Stimulated activated CD8-positive, alpha-beta memory T cell treated with anti-CD3 and anti-CD28 coated beads, Interleukin-4, amount 100 ng/mL, for 48 hours (primary cell): ENCODE measurements at regions not wholly inside any gene's neighbourhood (a gene's known extent, or its start where the extent isn't known, plus 50 kb on each side); places are given as distances from the start of the nearest gene placed in this dataset.
A peak's percentile ranks its signal among the peaks of the same experiment; 100 is the strongest.

ENCODE experiments used
- DNase-seq: peaks from one replicate; pipeline ENCODE4 v3.0.0-alpha.2; 2020

- no peak for DNase-seq
Measured at GRCh38 chr1:55418208-55419000, 203.2 kb upstream of the USP24 start.

DNA sequence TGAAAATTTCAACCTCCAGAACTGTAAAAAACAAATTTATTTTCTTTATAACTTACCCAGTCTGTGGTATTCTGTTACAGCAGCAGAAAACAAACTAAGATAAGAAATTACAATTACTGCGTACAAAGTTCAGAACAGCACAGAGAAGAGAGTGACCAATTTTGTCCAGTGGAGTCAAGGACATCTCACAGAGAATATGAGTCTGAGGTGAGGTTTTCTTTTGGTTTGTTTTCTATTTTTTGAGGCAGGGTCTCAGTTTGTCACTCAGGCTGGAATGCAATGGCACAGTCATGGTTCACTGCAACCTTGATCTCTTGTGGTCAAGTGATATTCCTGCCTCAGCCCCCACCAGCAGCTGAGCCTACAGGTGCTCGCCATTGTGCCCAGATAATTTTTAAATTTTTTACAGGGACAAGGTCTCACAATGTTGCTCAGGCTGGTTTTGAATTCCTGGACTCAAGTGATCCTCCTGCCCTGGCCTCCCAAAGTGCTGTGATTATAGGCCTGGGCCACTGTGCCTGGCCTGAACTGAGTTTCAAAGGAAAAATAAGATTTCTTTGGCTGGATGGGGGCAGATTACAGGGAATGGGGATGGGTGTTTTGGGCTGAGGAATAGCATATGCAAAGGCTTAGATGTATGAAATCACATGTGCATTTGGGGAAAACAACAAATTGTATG is 201.1 kb upstream of the USP24 start:
- DNase-seq: no peak

DNA sequence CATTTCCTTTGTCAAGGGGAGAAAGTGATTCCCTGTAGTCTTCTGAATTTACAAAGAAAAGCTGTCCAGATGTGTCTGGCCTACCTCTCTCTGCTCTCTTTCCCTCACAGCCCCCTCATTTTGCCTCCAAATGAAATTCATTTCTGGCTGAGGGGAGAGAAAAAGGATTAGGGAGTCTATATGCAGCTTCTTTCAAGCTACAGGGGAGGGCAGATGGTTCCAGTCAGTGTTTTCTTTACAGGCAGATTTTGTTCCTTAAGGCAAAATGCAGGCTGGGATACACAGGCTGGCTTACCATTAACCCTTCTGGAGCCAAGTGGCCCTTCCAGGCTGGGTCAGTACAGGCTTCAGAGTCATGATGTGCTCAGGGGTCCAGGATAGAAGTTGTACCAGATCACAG is 198.1 kb upstream of the USP24 start:
- DNase-seq: no peak

DNA sequence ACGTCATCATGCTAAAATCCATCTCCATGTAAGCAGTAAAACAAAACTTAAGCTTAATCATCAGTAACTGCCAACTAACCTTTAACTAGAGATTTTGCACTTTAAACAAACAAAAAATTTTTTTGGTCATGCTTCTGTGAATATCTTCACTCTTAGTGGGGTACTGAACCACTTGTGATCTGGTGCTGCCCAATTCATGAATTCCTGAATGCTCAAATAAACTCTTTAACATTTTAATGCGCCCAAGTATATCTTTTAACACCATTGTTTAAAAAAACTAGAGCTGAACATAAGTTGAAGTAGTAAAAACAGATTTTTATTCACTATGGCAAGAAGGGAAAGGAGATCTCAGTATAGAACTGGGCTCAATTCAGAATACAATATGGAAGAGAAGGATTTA is 196.9 kb upstream of the USP24 start:
- DNase-seq: no peak

GRCh38 chr1:55402671-55403464 is 187.7 kb upstream of the USP24 start:
- no peak for DNase-seq

DNA sequence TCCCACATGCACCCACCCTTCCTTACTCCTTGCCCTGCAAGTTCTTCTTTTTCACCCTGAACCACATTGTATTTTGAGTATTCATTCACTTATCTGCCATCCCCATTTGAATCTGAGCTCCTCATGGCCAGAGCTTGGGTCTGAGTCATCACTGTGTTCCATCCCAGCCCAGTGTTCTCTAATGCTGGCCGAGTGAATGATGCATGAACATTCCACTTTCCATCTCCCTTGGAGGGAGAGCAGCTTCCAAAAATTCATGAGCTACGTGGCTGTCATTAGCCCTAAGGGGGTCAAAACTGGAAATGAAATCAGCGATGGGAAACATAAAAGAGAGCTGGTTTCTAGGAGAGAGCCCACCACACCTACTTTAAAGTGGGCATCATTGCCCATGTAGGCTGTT is 187.0 kb upstream of the USP24 start:
- DNase-seq: no peak

- DNase-seq: no peak
Measured at GRCh38 chr1:55400508-55400907, 185.3 kb upstream of the USP24 start.

- DNase-seq: no peak
Measured at GRCh38 chr1:55399346-55399745, 184.2 kb upstream of the USP24 start.

DNA sequence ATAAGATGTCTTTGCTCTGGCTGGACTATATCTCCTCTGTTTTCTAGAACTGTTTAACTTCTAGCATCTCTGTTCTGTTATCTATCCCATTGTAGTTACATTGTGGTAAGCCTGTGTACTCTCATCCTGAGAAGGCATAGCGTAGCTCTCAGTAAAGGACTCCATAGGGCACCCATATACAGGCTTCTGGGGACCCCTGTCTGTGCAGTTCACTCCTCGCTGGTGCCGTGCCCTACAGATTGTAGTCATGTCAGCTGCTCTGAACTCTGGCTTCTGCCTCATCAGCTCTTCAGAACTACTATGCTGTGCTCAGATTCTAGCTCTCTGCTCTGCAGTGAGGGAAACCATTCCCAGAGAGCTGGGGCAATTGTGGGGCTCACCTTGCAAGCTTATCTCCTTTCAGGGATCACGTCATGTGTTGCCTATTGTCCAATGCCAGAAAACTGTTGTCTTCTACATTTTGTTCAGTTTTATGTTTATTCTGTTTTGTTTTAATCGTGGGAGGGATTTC is 181.3 kb upstream of the USP24 start:
- no peak for DNase-seq

DNA sequence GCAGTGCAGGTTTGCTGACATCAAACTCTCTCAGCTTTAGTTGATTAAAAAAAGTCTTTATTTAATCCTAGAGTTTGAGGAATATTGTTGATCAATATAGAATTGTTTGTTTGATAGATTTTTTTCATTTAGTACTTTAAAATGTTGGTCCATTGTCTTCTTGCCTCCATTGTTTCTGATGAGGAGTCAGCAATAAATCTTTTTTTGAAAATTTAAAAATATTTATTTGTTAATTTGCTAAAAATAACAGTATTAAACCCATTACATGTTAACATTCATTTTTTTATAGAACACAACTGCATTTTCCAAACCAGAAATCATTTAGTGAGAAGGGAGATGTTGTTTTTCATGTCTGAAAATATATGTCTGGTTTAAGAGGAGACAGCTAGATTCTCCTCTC is 173.8 kb upstream of the USP24 start:
- DNase-seq: no peak

GRCh38 chr1:55387145-55387544 is 172.0 kb upstream of the USP24 start:
- DNase-seq: no peak

DNA sequence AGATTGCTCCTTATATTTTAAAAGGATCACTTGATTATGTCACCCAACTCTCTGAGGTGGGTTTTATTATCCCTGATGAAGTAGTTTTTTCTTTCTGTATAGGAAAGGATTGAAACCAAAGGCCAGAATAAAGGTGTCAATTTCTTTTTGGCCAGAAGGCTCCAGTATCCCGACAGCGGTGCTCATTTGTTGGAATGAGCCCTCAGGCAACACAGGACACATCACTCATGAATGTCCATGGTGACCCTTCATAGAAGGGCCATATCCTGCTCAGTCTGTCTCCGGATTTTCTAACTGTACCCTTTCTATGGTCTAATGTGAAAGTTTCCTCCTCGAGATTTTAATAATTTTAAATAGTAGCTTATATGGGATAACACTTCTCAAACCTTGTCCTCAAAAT is 171.3 kb upstream of the USP24 start:
- DNase-seq: no peak

DNA sequence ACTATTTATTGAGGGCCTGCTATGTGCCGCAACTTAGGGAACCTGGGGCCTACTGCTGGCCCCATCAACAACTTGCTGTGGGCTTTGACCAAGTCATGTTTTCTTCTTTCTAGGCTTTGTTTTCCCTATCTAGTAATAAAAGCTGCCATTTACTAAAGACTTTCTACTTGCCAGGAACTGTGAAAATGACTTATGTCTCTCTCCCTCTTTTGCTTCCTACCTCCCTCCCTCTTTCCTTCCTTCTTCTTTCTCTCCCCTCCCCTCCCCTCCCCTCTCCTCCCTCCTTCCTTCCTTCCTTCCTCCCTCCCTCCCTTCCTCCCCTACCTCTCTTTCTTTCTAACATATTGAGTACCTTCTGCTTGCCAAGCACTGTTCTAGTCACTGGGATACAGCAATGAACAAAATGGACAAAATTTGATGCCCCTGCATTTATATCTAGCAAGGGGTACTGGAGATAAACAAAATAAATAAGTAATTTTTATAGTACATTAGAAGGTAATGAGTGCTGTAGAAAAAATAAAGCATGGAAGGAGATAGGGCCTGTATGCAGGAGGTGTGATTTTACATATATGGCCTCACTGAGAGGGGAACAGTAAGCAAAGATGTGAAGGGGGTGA is 170.3 kb upstream of the USP24 start:
- DNase-seq: no peak

DNA sequence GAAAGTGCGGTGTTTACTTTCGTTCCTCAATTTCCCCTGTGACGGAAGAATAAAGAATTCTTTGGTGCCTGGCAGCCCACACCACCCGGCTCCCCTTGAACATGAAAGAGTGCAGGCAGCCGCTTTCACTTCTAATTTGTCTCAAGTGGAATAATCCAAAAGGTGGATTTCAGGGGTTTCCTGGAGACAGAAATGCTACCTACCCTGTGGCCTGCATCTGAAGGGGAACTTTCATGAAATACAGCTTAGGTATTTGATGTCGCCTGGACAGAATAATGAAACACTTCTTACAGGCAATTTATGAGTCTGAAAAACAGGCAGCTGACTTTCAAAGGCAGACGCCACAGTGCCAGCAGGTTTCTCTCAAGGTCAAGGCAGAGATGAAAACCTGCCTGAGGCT is 169.5 kb upstream of the USP24 start:
- DNase-seq: no peak

- no peak for DNase-seq
Measured at GRCh38 chr1:55382806-55383305, 167.7 kb upstream of the USP24 start.

- no peak for DNase-seq
Measured at GRCh38 chr1:55381983-55382382, 166.8 kb upstream of the USP24 start.

DNA sequence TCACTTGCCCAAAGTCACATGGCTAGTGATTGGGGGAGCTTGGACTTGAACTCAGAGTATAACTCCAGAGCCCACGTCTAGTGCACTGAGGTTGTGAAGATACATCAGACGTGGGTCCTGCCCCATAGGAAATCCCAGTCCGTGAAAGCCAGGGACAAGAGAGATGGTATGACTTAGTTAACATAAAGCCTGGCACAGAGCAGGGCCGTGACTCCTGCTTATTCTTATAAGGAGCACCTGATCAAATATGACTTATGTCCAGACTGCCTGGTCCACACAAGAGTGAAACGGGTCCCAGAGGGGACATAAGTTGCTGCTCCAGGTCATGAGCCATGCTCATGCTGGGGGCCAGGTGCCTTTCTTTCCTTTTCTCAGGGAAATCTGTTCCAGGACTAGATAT is 166.3 kb upstream of the USP24 start:
- DNase-seq: no peak

DNA sequence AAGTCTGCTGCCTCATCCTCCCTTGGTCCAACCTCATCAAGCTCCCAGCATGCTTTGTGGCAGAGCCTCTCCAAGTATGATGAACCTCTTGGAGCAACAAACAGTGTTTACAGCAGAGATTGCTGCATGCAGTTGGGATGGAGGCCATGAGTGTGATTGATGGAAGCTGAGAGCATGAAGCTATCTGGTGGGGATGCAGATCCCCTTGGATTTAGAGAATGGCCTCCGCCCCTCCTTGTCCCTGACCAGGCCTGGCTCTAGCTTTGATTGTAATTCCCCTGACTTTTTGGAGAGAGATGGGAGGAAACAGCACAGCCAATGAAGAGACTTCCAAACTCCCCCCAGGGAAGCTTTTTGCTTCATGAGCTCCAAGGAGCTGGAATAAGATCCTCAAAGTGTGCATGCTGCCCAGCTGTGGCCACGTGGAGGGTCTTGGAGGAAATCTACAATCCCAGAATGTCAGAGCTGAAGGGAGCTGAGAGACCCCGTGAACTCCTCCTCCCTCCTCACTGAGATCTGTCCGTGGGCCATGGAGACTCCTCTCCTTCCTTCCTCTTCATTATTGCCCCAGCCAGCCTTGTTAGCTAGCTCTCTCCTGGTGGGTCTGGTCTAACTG is 165.3 kb upstream of the USP24 start:
- no peak for DNase-seq

DNA sequence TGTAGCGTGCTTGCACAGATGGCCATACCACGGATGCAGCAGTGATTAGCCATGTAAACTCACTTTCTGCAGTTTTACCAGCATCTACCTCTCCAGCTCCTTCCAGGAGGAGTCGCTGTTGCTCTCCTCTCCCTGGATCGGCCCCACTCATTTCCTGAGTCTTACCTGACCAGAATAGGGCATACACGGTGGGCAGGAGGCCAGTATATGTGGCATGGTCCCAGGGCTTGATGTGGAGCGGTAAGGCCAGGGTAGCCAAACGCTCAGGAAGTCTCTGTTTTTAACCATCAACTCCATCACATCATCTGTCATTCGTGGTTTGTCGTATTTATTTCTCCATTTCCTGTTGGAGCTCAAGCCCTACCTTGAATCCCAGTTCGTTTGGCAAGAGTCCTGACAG is 163.4 kb upstream of the USP24 start:
- DNase-seq: peak; percentile 53

DNA sequence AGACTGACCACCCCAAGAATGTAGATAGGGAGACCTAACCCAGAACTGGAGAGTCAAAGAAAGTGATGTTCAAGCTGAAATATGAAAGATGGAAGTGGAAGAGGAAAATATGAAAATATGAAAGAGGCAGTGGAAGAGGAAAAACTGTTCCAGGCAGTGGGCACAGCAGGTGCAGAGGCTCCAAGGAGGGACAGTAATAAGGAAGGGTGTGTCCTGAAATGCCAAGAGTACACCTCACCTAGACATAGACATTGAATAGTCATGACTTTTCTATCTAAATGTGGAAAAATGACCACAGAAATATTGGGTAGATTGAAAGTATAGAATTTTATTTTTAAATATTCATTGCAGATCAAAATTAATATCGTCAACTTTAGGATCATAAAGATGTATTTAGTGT is 161.7 kb upstream of the USP24 start:
- no peak for DNase-seq

GRCh38 chr1:55375617-55376258 is 160.6 kb upstream of the USP24 start:
- DNase-seq: peak; percentile 55
